Gastroesophageal sphincter (tissue), 3 donors: ENCODE measurements at regions not wholly inside any gene's neighbourhood (a gene's known extent, or its start where the extent isn't known, plus 50 kb on each side); places are given as distances from the start of the nearest gene placed in this dataset.
"Not testable (repeated sequence)": the region's sequence is repeated elsewhere in the genome, so short reads cannot be mapped to it uniquely, and the experiment has no call there.

ENCODE experiments used
- POLR2A ChIP-seq, 2 donors: fragments of 450-650 bp; IDR thresholded peaks; one replicate each; pipeline ENCODE4 v1.6.1; 2017; ENCODE audit warnings: antibody characterized with exemption in 2 of 2, mild to moderate bottlenecking in 2 of 2, moderate library complexity in 1 of 2
- TF ChIP-seq, protein P1 (sequence below), 4 experiments: fragments of 200-600 bp in 2 of 4; fragments of 450-650 bp in 2 of 4; sonication (generic) in 1 of 4; IDR thresholded peaks; one replicate each; pipeline ENCODE4 v1.5.1; 2017 to 2019; ENCODE audit warnings: antibody characterized with exemption in 4 of 4, mild to moderate bottlenecking in 2 of 4, moderate library complexity in 2 of 4

- TF ChIP-seq POLR2A (IDR thresholded peaks at IDR 0.05) = not testable (repeated sequence)
- TF ChIP-seq, protein P1, sequence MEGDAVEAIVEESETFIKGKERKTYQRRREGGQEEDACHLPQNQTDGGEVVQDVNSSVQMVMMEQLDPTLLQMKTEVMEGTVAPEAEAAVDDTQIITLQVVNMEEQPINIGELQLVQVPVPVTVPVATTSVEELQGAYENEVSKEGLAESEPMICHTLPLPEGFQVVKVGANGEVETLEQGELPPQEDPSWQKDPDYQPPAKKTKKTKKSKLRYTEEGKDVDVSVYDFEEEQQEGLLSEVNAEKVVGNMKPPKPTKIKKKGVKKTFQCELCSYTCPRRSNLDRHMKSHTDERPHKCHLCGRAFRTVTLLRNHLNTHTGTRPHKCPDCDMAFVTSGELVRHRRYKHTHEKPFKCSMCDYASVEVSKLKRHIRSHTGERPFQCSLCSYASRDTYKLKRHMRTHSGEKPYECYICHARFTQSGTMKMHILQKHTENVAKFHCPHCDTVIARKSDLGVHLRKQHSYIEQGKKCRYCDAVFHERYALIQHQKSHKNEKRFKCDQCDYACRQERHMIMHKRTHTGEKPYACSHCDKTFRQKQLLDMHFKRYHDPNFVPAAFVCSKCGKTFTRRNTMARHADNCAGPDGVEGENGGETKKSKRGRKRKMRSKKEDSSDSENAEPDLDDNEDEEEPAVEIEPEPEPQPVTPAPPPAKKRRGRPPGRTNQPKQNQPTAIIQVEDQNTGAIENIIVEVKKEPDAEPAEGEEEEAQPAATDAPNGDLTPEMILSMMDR (IDR thresholded peaks at IDR 0.05) = not testable (repeated sequence)
Measured at GRCh38 chr14:106626469-106626868, 1100.1 kb downstream of the TMEM121 start.
